Tibial artery (tissue), 4 donors: ENCODE measurements at regions not wholly inside any gene's neighbourhood (a gene's known extent, or its start where the extent isn't known, plus 50 kb on each side); places are given as distances from the start of the nearest gene placed in this dataset.
A peak's percentile ranks its signal among the peaks of the same experiment; 100 is the strongest.

Experiments used
- DNase-seq, 2 donors: peaks; one replicate each; pipeline ENCODE4 v3.0.0-alpha.2; 2019
- H3K27ac ChIP-seq, 2 donors: fragments of 200-600 bp; sonication (generic) in 1 of 2; 1 replicate in 1 of 2; 2 replicates in 1 of 2; pipeline ENCODE4 v1.5.1; 2018 to 2019; ENCODE audit warnings: mild to moderate bottlenecking in 1 of 2
- H3K27me3 ChIP-seq, 2 donors: fragments of 200-600 bp; sonication (generic) in 1 of 2; one replicate each; pipeline versions ENCODE4 v1.5.1 to v1.6.0; 2016 to 2019
- H3K36me3 ChIP-seq, 3 donors: fragments of 200-600 bp; sonication (generic) in 2 of 3; one replicate each; pipeline ENCODE4 v1.5.1; 2016 to 2019; ENCODE audit warnings: mild to moderate bottlenecking in 2 of 3
- H3K4me1 ChIP-seq, 4 donors: fragments of 200-600 bp; sonication (generic) in 2 of 4; 1 replicate in 3 of 4; 2 replicates in 1 of 4; pipeline ENCODE4 v1.5.1; 2016 to 2019
- H3K4me3 ChIP-seq, 2 donors: fragments of 200-600 bp; sonication (generic) in 1 of 2; 1 replicate in 1 of 2; 2 replicates in 1 of 2; pipeline ENCODE4 v1.5.1; 2018 to 2019; ENCODE audit warnings: mild to moderate bottlenecking in 2 of 2
- H3K9me3 ChIP-seq, 3 donors: fragments of 200-600 bp; sonication (generic) in 1 of 3; one replicate each; pipeline ENCODE4 v1.5.1; 2016 to 2019
- intact Hi-C: fragments of 100-400 bp; cut with DNase I; formaldehyde crosslinking; loops from one replicate; pipeline ENCODE4 v1.15.0; 2023; ENCODE audit warnings: low total_unique reads
- TF ChIP-seq, protein P1 (sequence below), 2 experiments: fragments of 200-600 bp in 1 of 2; fragments of 450-650 bp in 1 of 2; IDR thresholded peaks; one replicate each; pipeline ENCODE4 v1.5.1; 2017 to 2019; ENCODE audit warnings: antibody characterized with exemption in 2 of 2, mild to moderate bottlenecking in 1 of 2, moderate library complexity in 1 of 2

DNA sequence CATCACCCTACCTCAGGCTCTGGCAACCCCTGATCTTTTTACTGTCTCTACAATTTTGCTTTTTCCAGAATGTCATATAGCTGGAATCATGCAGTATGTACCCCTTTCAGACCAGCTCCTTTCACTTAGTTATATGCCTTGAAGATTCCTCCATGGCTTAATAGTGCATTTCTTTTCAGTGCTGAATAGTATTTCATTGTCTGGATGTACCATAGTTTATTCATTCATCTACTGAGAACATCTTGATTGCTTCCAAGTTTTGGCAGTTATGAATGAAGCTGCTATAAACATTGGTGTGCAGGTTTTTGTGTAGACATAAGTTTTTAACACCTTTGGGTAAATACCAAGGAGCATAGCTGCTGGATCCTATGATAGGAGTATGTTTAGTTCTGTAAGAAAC is 50.8 kb upstream of the ANP32A start:
- peaks cover 0 to 8% (median 4%) of the 10 kb centered on the region in 4 donors for H3K4me1 ChIP-seq
- peaks cover 0 to 25% of the 10 kb centered on the region in 2 donors for H3K27me3 ChIP-seq
- intact Hi-C loops: loop anchor here (10.0 kb wide), 1 partner anchor 87 kb away; no protein-coding TSS in a partner anchor
- DNase-seq: no peak
- TF ChIP-seq, protein P1, sequence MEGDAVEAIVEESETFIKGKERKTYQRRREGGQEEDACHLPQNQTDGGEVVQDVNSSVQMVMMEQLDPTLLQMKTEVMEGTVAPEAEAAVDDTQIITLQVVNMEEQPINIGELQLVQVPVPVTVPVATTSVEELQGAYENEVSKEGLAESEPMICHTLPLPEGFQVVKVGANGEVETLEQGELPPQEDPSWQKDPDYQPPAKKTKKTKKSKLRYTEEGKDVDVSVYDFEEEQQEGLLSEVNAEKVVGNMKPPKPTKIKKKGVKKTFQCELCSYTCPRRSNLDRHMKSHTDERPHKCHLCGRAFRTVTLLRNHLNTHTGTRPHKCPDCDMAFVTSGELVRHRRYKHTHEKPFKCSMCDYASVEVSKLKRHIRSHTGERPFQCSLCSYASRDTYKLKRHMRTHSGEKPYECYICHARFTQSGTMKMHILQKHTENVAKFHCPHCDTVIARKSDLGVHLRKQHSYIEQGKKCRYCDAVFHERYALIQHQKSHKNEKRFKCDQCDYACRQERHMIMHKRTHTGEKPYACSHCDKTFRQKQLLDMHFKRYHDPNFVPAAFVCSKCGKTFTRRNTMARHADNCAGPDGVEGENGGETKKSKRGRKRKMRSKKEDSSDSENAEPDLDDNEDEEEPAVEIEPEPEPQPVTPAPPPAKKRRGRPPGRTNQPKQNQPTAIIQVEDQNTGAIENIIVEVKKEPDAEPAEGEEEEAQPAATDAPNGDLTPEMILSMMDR (IDR thresholded peaks at IDR 0.05): no peak
- no peak overlapping the region for H3K27ac ChIP-seq
- H3K4me3 ChIP-seq: no peak overlapping the region
- H3K36me3 ChIP-seq: no peaks in the 10 kb centered on the region
- no peaks in the 10 kb centered on the region for H3K9me3 ChIP-seq

DNA sequence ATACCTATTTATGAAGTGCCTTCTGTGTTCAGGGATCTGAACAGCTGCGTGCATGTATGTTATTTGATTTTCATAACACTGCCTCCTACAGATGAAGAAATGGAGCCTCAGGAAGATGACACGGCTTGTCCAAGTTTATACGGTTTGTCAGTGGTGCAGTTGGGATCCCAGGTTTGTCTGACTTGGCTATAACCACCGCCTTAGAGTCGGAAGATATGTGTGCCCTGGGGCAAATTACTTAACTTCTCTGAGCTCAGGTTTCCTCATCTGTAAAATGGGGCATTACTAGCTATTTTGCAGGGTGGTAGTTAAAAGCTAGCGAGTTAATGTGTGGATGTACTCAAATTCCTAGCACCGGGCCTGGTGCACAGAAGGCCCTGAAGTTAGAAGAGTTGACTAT is 54.1 kb upstream of the ANP32A start:
- H3K27me3 ChIP-seq: peaks cover 0 to 23% of the 10 kb centered on the region in 2 donors
- H3K4me3 ChIP-seq: no peak overlapping the region
- TF ChIP-seq, protein P1 (IDR thresholded peaks at IDR 0.05): no peak
- no peaks in the 10 kb centered on the region for H3K9me3 ChIP-seq
- DNase-seq: no peak
- H3K27ac ChIP-seq: no peak overlapping the region
- intact Hi-C loops: loop anchor here (5.0 to 10.0 kb wide), 2 partner anchors 90 to 147 kb away; no protein-coding TSS in a partner anchor
- peaks cover 0 to 8% (median 4%) of the 10 kb centered on the region in 4 donors for H3K4me1 ChIP-seq
- no peaks in the 10 kb centered on the region for H3K36me3 ChIP-seq

DNA sequence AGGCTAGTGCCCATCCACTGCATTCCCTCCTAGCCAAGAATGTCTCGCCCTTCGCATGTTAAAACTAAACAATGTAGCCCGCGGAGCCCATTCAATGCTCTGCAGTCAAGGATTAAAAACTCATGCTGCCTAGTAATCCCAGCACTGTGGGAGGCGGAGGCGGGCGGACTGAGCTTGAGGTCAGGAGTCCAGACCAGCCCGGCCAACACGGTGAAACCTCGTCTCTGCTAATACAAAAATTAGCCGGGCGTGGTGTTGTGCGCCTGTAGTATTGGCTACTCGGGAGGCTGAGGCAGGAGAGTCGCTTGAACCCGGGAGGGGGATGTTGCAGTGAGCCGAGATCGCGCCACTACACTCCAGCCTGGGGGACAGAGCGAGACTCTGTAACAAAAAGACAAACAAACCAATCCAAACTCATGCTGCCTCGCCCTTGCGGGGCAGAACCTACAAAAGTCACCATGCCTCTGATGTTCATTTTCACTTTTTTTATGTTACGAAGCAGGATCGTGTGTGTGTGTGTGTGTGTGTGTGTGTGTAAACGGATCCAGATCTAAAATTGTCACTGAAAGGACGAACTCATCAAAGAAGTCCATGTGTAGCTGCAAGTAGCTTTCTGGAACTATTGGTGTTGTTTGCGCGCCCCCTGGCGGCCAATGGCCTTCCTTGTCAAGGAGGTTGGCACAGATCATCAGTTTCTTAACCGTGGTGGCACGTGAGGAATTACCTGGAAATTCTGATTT is 54.8 kb upstream of the SPESP1 start:
- Histone ChIP-seq H3K9me3 (no peaks in the 10 kb centered on the region), H3K4me1 (peaks cover 0 to 8% (median 4%) of the 10 kb centered on the region in 4 donors), H3K4me3 (peak overlapping the region; percentile 29 to 49), H3K27ac (no peak overlapping the region), H3K36me3 (no peaks in the 10 kb centered on the region), H3K27me3 (peaks cover 0 to 16% of the 10 kb centered on the region in 2 donors)
- DNase-seq: peak; percentile 93
- TF ChIP-seq, protein P1 (IDR thresholded peaks at IDR 0.05): peak; percentile 82 to 94
- intact Hi-C loops: loop anchor here (2.0 to 10.0 kb wide), 3 partner anchors 91 to 313 kb away; no protein-coding TSS in a partner anchor

DNA sequence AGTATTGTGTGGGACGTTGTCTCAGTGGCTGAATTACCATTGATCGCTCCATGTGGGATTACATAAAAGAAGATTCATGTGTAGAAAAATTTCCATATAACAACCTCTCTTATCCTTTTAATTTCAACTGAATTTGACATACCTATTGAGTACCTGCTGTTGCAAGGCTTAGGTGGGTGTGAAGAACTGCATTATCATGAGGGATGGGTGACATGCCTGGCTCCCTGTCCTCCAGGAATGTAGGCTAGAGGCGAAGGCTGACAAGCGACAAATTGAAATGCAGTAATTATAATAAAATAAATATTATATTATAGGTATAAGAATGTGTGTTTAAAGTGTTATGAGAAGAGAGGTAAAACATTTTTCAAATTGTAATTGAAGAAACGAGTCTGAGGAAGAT is 52.7 kb upstream of the SPESP1 start:
- H3K9me3 ChIP-seq: no peaks in the 10 kb centered on the region
- peaks cover 0 to 8% (median 4%) of the 10 kb centered on the region in 4 donors for H3K4me1 ChIP-seq
- DNase-seq: no peak
- H3K4me3 ChIP-seq: no peak overlapping the region
- no peak overlapping the region for H3K27ac ChIP-seq
- H3K36me3 ChIP-seq: no peaks in the 10 kb centered on the region
- TF ChIP-seq, protein P1 (IDR thresholded peaks at IDR 0.05): no peak
- peaks cover 0 to 3% of the 10 kb centered on the region in 2 donors for H3K27me3 ChIP-seq
- intact Hi-C loops: loop anchor here (2.0 to 10.0 kb wide), 3 partner anchors 93 to 315 kb away; no protein-coding TSS in a partner anchor

DNA sequence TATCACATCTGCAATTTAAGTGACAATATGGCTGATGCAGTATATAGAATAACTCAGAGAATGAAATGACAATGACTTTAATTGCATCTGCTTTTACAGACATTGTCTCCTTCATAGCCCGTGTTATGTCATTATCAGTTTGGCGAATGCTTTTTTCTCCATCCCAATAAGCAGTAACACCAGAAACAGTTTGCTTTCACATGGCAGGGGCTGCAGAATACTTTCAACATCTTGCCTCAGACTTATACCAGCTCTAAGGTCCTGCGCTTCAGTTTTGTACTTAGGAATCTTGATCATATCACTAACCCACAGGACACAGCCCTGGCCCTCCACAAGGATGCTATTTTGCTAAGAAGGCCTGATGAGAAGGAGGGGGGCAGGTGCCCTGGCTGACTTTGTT is 49.9 kb upstream of the SPESP1 start:
- no peaks in the 10 kb centered on the region for H3K9me3 ChIP-seq
- no peaks in the 10 kb centered on the region for H3K27me3 ChIP-seq
- H3K4me3 ChIP-seq: no peak overlapping the region
- H3K36me3 ChIP-seq: no peaks in the 10 kb centered on the region
- no peak overlapping the region for H3K27ac ChIP-seq
- TF ChIP-seq, protein P1 (IDR thresholded peaks at IDR 0.05): no peak
- intact Hi-C loops: no loop called here
- no peak for DNase-seq
- peaks cover 0 to 14% (median 8%) of the 10 kb centered on the region in 4 donors for H3K4me1 ChIP-seq
